ENCODE measurements at regions not wholly inside any gene's neighbourhood (a gene's known extent, or its start where the extent isn't known, plus 50 kb on each side); places are given as distances from the start of the nearest gene placed in this dataset.

DNA sequence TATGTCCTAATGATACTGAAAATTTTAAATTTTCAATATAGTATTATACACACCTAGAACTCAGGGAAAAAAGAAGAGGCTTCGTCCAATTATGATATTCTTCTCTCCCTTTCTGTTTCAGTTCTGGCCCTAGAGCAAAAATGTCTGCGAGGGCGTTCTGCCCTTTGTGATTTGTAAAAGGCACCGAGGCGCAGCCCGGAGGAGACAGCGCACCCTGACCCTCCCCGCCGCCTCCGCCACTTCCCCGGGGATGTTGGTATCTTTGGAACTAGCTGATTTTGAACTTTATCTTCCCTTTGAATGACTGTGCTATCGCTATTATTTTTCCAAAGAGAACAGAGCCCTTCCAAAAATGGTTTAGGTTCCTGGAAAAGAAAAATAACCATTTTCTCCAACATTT, 173.2 kb upstream of the FAM9B start:
- ChIA-PET POLR2A (no interaction called here), CTCF (interaction anchor here (0.6 kb wide), 1 partner anchor 212 kb away, joined by 3 read pairs; no protein-coding TSS in a partner anchor)
- H3K36me3 ChIP-seq (ENCODE audit: control insufficient read depth in 2 of 2, insufficient read depth in 1 of 2, low read length in 2 of 2) = no peaks in the 10 kb centered on the region
- no peak overlapping the region for H3K27ac ChIP-seq (ENCODE audit: extremely low read depth, low read depth, low read length)
- no peak overlapping the region for H3K4me3 ChIP-seq (ENCODE audit: low read depth, low read length)
- H3K9me3 ChIP-seq (ENCODE audit: control insufficient read depth, insufficient read depth, low read depth, low read length) = no peaks in the 10 kb centered on the region
- H3K4me1 ChIP-seq (ENCODE audit: control insufficient read depth, insufficient read depth, low read length) = no peaks in the 10 kb centered on the region
- TF ChIP-seq ZNF404 (tag by site-specific recombination; IDR thresholded peaks at IDR 0.05) (no peak), ZNF335 (tag by site-specific recombination; conservative IDR thresholded peaks at IDR 0.05) (no peak), ZNF701 (tag by site-specific recombination; IDR thresholded peaks at IDR 0.05) (no peak), ZNF24 (tag by site-specific recombination; IDR thresholded peaks at IDR 0.05) (no peak), SCRT1 (tag by site-specific recombination; IDR thresholded peaks at IDR 0.05; ENCODE audit: borderline replicate concordance) (no peak), YY2 (tag by site-specific recombination; IDR thresholded peaks at IDR 0.05) (no peak), ZNF223 (tag by site-specific recombination; IDR thresholded peaks at IDR 0.05) (no peak), ZBTB1 (tag by site-specific recombination; IDR thresholded peaks at IDR 0.05) (no peak), YY1 (tag by site-specific recombination; IDR thresholded peaks at IDR 0.05) (no peak), ZNF391 (tag by site-specific recombination; IDR thresholded peaks at IDR 0.05; ENCODE audit: borderline replicate concordance, low read depth) (no peak), ZNF521 (tag by site-specific recombination; IDR thresholded peaks at IDR 0.05) (no peak), REPIN1 (tag by site-specific recombination; IDR thresholded peaks at IDR 0.05; ENCODE audit: low read depth) (no peak), KLF10 (tag by site-specific recombination; IDR thresholded peaks at IDR 0.05) (no peak)
- TF ChIP-seq, protein P1, sequence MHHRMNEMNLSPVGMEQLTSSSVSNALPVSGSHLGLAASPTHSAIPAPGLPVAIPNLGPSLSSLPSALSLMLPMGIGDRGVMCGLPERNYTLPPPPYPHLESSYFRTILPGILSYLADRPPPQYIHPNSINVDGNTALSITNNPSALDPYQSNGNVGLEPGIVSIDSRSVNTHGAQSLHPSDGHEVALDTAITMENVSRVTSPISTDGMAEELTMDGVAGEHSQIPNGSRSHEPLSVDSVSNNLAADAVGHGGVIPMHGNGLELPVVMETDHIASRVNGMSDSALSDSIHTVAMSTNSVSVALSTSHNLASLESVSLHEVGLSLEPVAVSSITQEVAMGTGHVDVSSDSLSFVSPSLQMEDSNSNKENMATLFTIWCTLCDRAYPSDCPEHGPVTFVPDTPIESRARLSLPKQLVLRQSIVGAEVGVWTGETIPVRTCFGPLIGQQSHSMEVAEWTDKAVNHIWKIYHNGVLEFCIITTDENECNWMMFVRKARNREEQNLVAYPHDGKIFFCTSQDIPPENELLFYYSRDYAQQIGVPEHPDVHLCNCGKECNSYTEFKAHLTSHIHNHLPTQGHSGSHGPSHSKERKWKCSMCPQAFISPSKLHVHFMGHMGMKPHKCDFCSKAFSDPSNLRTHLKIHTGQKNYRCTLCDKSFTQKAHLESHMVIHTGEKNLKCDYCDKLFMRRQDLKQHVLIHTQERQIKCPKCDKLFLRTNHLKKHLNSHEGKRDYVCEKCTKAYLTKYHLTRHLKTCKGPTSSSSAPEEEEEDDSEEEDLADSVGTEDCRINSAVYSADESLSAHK (tag by site-specific recombination; IDR thresholded peaks at IDR 0.05) = no peak
- TF ChIP-seq, protein P2, sequence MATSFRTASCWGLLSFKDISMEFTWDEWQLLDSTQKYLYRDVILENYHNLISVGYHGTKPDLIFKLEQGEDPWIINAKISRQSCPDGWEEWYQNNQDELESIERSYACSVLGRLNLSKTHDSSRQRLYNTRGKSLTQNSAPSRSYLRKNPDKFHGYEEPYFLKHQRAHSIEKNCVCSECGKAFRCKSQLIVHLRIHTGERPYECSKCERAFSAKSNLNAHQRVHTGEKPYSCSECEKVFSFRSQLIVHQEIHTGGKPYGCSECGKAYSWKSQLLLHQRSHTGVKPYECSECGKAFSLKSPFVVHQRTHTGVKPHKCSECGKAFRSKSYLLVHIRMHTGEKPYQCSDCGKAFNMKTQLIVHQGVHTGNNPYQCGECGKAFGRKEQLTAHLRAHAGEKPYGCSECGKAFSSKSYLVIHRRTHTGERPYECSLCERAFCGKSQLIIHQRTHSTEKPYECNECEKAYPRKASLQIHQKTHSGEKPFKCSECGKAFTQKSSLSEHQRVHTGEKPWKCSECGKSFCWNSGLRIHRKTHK (tag by site-specific recombination; IDR thresholded peaks at IDR 0.05) = no peak
- TF ChIP-seq, protein P3, sequence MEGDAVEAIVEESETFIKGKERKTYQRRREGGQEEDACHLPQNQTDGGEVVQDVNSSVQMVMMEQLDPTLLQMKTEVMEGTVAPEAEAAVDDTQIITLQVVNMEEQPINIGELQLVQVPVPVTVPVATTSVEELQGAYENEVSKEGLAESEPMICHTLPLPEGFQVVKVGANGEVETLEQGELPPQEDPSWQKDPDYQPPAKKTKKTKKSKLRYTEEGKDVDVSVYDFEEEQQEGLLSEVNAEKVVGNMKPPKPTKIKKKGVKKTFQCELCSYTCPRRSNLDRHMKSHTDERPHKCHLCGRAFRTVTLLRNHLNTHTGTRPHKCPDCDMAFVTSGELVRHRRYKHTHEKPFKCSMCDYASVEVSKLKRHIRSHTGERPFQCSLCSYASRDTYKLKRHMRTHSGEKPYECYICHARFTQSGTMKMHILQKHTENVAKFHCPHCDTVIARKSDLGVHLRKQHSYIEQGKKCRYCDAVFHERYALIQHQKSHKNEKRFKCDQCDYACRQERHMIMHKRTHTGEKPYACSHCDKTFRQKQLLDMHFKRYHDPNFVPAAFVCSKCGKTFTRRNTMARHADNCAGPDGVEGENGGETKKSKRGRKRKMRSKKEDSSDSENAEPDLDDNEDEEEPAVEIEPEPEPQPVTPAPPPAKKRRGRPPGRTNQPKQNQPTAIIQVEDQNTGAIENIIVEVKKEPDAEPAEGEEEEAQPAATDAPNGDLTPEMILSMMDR (tag by site-specific recombination; IDR thresholded peaks at IDR 0.05) = no peak

DNA sequence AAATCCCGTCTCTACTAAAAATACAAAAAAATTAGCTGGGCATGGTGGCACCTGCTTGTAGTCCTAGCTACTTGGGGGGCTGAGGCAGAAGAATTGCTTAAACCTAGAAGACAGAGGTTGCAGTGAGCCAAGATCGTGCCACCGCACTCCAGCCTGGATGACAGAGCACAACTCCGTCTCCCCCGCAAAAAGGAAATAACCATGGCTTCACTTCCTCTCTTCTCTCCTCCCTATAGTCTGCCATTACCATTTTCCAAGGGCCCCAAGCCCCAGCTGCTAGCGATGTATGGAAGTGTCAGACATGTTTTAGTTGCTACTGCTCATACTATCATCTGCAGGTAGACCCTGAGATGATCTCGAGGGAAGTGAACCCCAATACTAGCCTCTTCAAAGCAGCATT, 177.3 kb upstream of the FAM9B start:
- POLR2A ChIA-PET = no interaction called here
- TF ChIP-seq ZFHX2 (tag by site-specific recombination; conservative IDR thresholded peaks at IDR 0.05) (no peak), ZNF830 (tag by site-specific recombination; IDR thresholded peaks at IDR 0.05; ENCODE audit: low read depth) (no peak), ZNF23 (tag by site-specific recombination; IDR thresholded peaks at IDR 0.05; ENCODE audit: borderline replicate concordance) (no peak), ZNF416 (tag by site-specific recombination; IDR thresholded peaks at IDR 0.05) (no peak), ZNF174 (tag by site-specific recombination; IDR thresholded peaks at IDR 0.05) (no peak), FEZF1 (tag by site-specific recombination; IDR thresholded peaks at IDR 0.05) (no peak), ZNF560 (tag by site-specific recombination; IDR thresholded peaks at IDR 0.05; ENCODE audit: borderline replicate concordance) (no peak), ZNF654 (tag by site-specific recombination; IDR thresholded peaks at IDR 0.05; ENCODE audit: low read depth) (no peak), ZNF558 (tag by site-specific recombination; IDR thresholded peaks at IDR 0.05) (no peak), ZNF433 (tag by site-specific recombination; IDR thresholded peaks at IDR 0.05; ENCODE audit: low read depth) (no peak), ZNF596 (tag by site-specific recombination; IDR thresholded peaks at IDR 0.05) (no peak), ZNF223 (tag by site-specific recombination; IDR thresholded peaks at IDR 0.05) (no peak), KLF10 (tag by site-specific recombination; IDR thresholded peaks at IDR 0.05) (no peak)
- TF ChIP-seq, protein P4, sequence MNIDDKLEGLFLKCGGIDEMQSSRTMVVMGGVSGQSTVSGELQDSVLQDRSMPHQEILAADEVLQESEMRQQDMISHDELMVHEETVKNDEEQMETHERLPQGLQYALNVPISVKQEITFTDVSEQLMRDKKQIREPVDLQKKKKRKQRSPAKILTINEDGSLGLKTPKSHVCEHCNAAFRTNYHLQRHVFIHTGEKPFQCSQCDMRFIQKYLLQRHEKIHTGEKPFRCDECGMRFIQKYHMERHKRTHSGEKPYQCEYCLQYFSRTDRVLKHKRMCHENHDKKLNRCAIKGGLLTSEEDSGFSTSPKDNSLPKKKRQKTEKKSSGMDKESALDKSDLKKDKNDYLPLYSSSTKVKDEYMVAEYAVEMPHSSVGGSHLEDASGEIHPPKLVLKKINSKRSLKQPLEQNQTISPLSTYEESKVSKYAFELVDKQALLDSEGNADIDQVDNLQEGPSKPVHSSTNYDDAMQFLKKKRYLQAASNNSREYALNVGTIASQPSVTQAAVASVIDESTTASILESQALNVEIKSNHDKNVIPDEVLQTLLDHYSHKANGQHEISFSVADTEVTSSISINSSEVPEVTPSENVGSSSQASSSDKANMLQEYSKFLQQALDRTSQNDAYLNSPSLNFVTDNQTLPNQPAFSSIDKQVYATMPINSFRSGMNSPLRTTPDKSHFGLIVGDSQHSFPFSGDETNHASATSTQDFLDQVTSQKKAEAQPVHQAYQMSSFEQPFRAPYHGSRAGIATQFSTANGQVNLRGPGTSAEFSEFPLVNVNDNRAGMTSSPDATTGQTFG (tag by site-specific recombination; IDR thresholded peaks at IDR 0.05; ENCODE audit: borderline replicate concordance) = no peak
- TF ChIP-seq, protein P5, sequence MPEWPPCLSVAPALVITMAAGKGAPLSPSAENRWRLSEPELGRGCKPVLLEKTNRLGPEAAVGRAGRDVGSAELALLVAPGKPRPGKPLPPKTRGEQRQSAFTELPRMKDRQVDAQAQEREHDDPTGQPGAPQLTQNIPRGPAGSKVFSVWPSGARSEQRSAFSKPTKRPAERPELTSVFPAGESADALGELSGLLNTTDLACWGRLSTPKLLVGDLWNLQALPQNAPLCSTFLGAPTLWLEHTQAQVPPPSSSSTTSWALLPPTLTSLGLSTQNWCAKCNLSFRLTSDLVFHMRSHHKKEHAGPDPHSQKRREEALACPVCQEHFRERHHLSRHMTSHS (tag by site-specific recombination; IDR thresholded peaks at IDR 0.05) = no peak

More for the DNA sequence above, 177.3 kb upstream of the FAM9B start:
- no peaks in the 10 kb centered on the region for H3K9me3 ChIP-seq (ENCODE audit: control insufficient read depth, insufficient read depth, low read depth, low read length)
- no peaks in the 10 kb centered on the region for H3K36me3 ChIP-seq (ENCODE audit: control insufficient read depth in 2 of 2, insufficient read depth in 1 of 2, low read length in 2 of 2)
- CTCF ChIA-PET = no interaction called here
- H3K4me1 ChIP-seq (ENCODE audit: control insufficient read depth, insufficient read depth, low read length) = no peaks in the 10 kb centered on the region
- H3K27ac ChIP-seq (ENCODE audit: extremely low read depth, low read depth, low read length) = no peak overlapping the region
- no peak overlapping the region for H3K4me3 ChIP-seq (ENCODE audit: low read depth, low read length)
